ENCODE measurements at regions not wholly inside any gene's neighbourhood (a gene's known extent, or its start where the extent isn't known, plus 50 kb on each side); places are given as distances from the start of the nearest gene placed in this dataset.

GRCh38 chr16:87250431-87250960 lies 66.7 kb downstream of the C16orf95 start:
- no peak for TF ChIP-seq CTCF (tag by site-specific recombination; IDR thresholded peaks at IDR 0.05)
- no peak for TF ChIP-seq ZFP3 (tag by site-specific recombination; IDR thresholded peaks at IDR 0.05; ENCODE audit: low read depth)
- no peak for TF ChIP-seq ZNF580 (tag by site-specific recombination; IDR thresholded peaks at IDR 0.05)
- TF ChIP-seq ZBTB49 (tag by site-specific recombination; IDR thresholded peaks at IDR 0.05; ENCODE audit: low read depth): no peak
- TF ChIP-seq HIC1 (tag by site-specific recombination; IDR thresholded peaks at IDR 0.05): no peak
- no peak for TF ChIP-seq YY1 (tag by site-specific recombination; IDR thresholded peaks at IDR 0.05)
- TF ChIP-seq ZNF747 (tag by site-specific recombination; IDR thresholded peaks at IDR 0.05): no peak
- no peak for TF ChIP-seq ZNF394 (tag by site-specific recombination; IDR thresholded peaks at IDR 0.05; ENCODE audit: borderline replicate concordance)
- TF ChIP-seq GLI2 (tag by site-specific recombination; IDR thresholded peaks at IDR 0.05; ENCODE audit: borderline replicate concordance, low read depth): no peak
